ENCODE measurements at regions not wholly inside any gene's neighbourhood (a gene's known extent, or its start where the extent isn't known, plus 50 kb on each side); places are given as distances from the start of the nearest gene placed in this dataset.
"Not testable (repeated sequence)": the region's sequence is repeated elsewhere in the genome, so short reads cannot be mapped to it uniquely, and the experiment has no call there.

- no peak for DNase-seq (ENCODE audit: low read depth)
- TF ChIP-seq CTCF (conservative IDR thresholded peaks at IDR 0.05; ENCODE audit: low read length) = no peak
- no peak overlapping the region for H3K4me3 ChIP-seq (ENCODE audit: low read length)
Observed at GRCh38 chr2:192438239-192438638, 243.5 kb upstream of the TMEFF2 start.

GRCh38 chr2:192437653-192438052, 242.9 kb upstream of the TMEFF2 start:
- TF ChIP-seq CTCF (conservative IDR thresholded peaks at IDR 0.05; ENCODE audit: low read length) = no peak
- no peak for DNase-seq (ENCODE audit: low read depth)
- no peak overlapping the region for H3K4me3 ChIP-seq (ENCODE audit: low read length)

GRCh38 chr2:192424243-192424642, 229.5 kb upstream of the TMEFF2 start:
- no peak overlapping the region for H3K4me3 ChIP-seq (ENCODE audit: low read length)
- DNase-seq (ENCODE audit: low read depth) = no peak
- no peak for TF ChIP-seq CTCF (conservative IDR thresholded peaks at IDR 0.05; ENCODE audit: low read length)

- no peak overlapping the region for H3K4me3 ChIP-seq (ENCODE audit: low read length)
- no peak for TF ChIP-seq CTCF (conservative IDR thresholded peaks at IDR 0.05; ENCODE audit: low read length)
- no peak for DNase-seq (ENCODE audit: low read depth)
Observed at GRCh38 chr2:192419786-192420185, 225.1 kb upstream of the TMEFF2 start.

- no peak for TF ChIP-seq CTCF (conservative IDR thresholded peaks at IDR 0.05; ENCODE audit: low read length)
- no peak overlapping the region for H3K4me3 ChIP-seq (ENCODE audit: low read length)
- DNase-seq (ENCODE audit: low read depth) = no peak
Observed at GRCh38 chr2:192416060-192416459, 221.3 kb upstream of the TMEFF2 start.

GRCh38 chr2:192414794-192415193, 220.1 kb upstream of the TMEFF2 start:
- TF ChIP-seq CTCF (conservative IDR thresholded peaks at IDR 0.05; ENCODE audit: low read length) = no peak
- no peak for DNase-seq (ENCODE audit: low read depth)
- H3K4me3 ChIP-seq (ENCODE audit: low read length) = no peak overlapping the region

GRCh38 chr2:192413812-192414681, 219.3 kb upstream of the TMEFF2 start:
- no peak for DNase-seq (ENCODE audit: low read depth)
- no peak for TF ChIP-seq CTCF (conservative IDR thresholded peaks at IDR 0.05; ENCODE audit: low read length)
- no peak overlapping the region for H3K4me3 ChIP-seq (ENCODE audit: low read length)

GRCh38 chr2:192412866-192413265, 218.1 kb upstream of the TMEFF2 start:
- DNase-seq (ENCODE audit: low read depth) = not testable (repeated sequence)

More at GRCh38 chr2:192412866-192413265, 218.1 kb upstream of the TMEFF2 start:
- H3K4me3 ChIP-seq (ENCODE audit: low read length) = not testable (repeated sequence)
